Thyroid gland (tissue), 4 donors: ENCODE measurements at regions not wholly inside any gene's neighbourhood (a gene's known extent, or its start where the extent isn't known, plus 50 kb on each side); places are given as distances from the start of the nearest gene placed in this dataset.

Experiments
- DNase-seq, 2 donors: peaks; one replicate each; pipeline ENCODE4 v3.0.0-alpha.2; 2019
- H3K27ac ChIP-seq, 3 donors: fragments of 200-600 bp; sonication (generic); 1 replicate in 2 of 3; 2 replicates in 1 of 3; pipeline ENCODE4 v1.5.1; 2016 to 2019; ENCODE audit warnings: mild to moderate bottlenecking in 1 of 3, moderate library complexity in 1 of 3
- H3K27me3 ChIP-seq: fragments of 200-600 bp; sonication (generic); one replicate; pipeline ENCODE4 v1.5.1; 2019
- H3K36me3 ChIP-seq, 2 donors: fragments of 200-600 bp; sonication (generic); one replicate each; pipeline ENCODE4 v1.5.1; 2016 to 2019
- H3K4me1 ChIP-seq, 2 donors: fragments of 200-600 bp; sonication (generic); one replicate each; pipeline ENCODE4 v1.5.1; 2017 to 2019
- H3K4me3 ChIP-seq, 3 donors: fragments of 200-600 bp; sonication (generic); replicated peaks in 1 of 3; 1 replicate in 2 of 3; 2 replicates in 1 of 3; pipeline ENCODE4 v1.5.1; 2016; ENCODE audit warnings: mild to moderate bottlenecking in 1 of 3
- H3K9me3 ChIP-seq: fragments of 200-600 bp; sonication (generic); one replicate; pipeline ENCODE4 v1.5.1; 2017
- POLR2A ChIP-seq, 2 donors: fragments of 450-650 bp; IDR thresholded peaks; one replicate each; pipeline ENCODE4 v1.6.1; 2017; ENCODE audit warnings: antibody characterized with exemption in 2 of 2, mild to moderate bottlenecking in 2 of 2, moderate library complexity in 1 of 2
- WGBS, 2 donors: methylation state at CpG; one replicate each; pipeline ENCODE4 v1.1.5; 2017; 5-methylcytosine and 5-hydroxymethylcytosine counted together
- intact Hi-C: fragments of 100-400 bp; cut with DNase I; formaldehyde crosslinking; loops from one replicate; pipeline ENCODE4 v1.15.1; 2023
- TF ChIP-seq, protein P1 (sequence below), 6 experiments: fragments of 200-600 bp in 3 of 6; fragments of 450-650 bp in 3 of 6; sonication (generic) in 3 of 6; IDR thresholded peaks; one replicate each; pipeline ENCODE4 v1.5.1; 2016 to 2019; ENCODE audit warnings: antibody characterized with exemption in 6 of 6, mild to moderate bottlenecking in 2 of 6, inconsistent platforms in 1 of 6, moderate library complexity in 1 of 6

DNA sequence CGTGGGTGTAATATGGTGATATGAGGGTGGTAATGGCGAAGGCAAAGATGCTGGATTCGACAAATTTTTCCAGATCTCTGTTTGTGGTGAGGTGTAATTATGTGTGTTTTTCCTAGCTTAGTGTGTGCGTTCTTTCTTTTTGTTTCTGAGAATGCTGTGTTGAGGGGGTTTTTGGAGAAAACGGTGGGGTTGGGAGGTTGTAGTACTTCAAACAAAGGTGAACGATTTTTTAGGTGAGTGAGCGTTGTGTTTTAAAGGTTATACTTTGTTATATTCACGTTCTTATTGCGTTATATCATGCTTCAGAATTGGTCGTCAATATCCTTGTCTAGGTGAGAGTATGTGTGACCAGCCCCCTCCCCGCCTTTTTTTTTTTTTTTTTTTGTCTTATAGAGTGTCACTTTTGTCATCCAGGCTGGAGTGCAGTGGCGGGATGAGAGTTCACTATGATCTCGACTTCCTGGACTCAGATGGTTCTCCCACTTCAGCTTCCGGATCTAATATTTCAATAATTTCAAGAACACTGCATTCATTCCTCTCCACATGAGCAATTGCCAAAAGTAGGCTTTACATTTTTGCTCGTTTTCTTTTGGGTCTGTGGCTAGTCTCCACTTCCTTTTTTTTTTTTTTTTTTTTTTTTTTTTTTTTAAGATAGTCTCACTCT lies 82.2 kb upstream of the RNU2-1 start:
- no peak for TF ChIP-seq POLR2A (IDR thresholded peaks at IDR 0.05)
- TF ChIP-seq, protein P1, sequence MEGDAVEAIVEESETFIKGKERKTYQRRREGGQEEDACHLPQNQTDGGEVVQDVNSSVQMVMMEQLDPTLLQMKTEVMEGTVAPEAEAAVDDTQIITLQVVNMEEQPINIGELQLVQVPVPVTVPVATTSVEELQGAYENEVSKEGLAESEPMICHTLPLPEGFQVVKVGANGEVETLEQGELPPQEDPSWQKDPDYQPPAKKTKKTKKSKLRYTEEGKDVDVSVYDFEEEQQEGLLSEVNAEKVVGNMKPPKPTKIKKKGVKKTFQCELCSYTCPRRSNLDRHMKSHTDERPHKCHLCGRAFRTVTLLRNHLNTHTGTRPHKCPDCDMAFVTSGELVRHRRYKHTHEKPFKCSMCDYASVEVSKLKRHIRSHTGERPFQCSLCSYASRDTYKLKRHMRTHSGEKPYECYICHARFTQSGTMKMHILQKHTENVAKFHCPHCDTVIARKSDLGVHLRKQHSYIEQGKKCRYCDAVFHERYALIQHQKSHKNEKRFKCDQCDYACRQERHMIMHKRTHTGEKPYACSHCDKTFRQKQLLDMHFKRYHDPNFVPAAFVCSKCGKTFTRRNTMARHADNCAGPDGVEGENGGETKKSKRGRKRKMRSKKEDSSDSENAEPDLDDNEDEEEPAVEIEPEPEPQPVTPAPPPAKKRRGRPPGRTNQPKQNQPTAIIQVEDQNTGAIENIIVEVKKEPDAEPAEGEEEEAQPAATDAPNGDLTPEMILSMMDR (IDR thresholded peaks at IDR 0.05): no peak
- WGBS, 2 donors: 3 to 6% methylated on average over 15 of the region's 15 CpGs
- intact Hi-C loops: loop anchor here (10.0 kb wide), 2 partner anchors 141 to 301 kb away; partner anchors contain the start of gene NBR1
- no peak for DNase-seq
- Histone ChIP-seq H3K4me1 (no peaks in the 10 kb centered on the region), H3K27me3 (no peaks in the 10 kb centered on the region), H3K9me3 (no peaks in the 10 kb centered on the region), H3K4me3 (no peak overlapping the region), H3K27ac (no peak overlapping the region), H3K36me3 (no peaks in the 10 kb centered on the region)

DNA sequence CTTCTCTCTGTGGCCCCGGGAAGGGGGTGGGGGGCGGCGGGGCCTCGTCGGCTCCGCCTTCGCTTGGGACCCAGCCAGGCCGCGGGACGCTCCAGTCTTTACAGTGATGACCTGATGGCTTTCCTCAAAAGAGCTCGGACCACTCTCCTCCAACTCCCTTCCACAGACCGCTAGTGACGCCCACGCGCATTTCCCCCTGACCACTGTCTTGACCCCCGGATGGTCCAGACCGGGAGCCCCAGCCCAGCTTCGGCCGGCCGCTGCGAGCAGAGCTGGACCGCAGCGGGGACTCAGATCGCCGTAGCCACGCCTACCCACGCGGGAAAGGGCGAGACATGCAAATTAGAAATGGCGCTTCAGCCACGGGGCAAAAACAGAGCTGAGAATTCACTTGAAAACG lies 81.6 kb upstream of the RNU2-1 start:
- Histone ChIP-seq H3K27ac (no peak overlapping the region), H3K4me3 (no peak overlapping the region), H3K4me1 (no peaks in the 10 kb centered on the region), H3K9me3 (no peaks in the 10 kb centered on the region), H3K36me3 (no peaks in the 10 kb centered on the region), H3K27me3 (no peaks in the 10 kb centered on the region)
- TF ChIP-seq POLR2A (IDR thresholded peaks at IDR 0.05): no peak
- WGBS, 2 donors: 1% methylated on average over 24 to 29 of the region's 32 CpGs
- DNase-seq: no peak
- intact Hi-C loops: loop anchor here (10.0 kb wide), 2 partner anchors 141 to 301 kb away; partner anchors contain the start of gene NBR1

DNA sequence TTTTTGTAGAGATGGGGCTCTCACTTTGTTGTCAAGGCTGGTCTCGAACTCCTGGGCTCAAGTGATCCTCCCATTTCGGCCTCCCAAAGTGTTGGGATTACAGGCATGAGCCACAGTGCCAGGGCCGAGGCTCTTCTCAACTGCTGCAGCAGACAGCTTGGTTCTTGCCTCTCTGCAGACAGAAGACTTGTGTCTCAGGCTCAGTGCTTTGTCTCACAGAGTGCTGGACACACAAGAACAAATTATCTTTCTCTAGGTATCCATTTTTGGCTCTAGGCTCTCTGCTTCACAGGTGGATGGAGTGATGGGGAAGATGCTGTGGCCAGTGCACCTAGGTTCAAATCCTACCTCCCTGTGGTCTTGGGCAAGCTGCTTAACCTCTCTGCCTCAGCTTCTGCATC lies 80.8 kb upstream of the RNU2-1 start:
- TF ChIP-seq, protein P1 (IDR thresholded peaks at IDR 0.05): no peak
- TF ChIP-seq POLR2A (IDR thresholded peaks at IDR 0.05): no peak
- Histone ChIP-seq H3K9me3 (no peaks in the 10 kb centered on the region), H3K4me3 (no peak overlapping the region), H3K27me3 (no peaks in the 10 kb centered on the region), H3K36me3 (no peaks in the 10 kb centered on the region), H3K4me1 (no peaks in the 10 kb centered on the region), H3K27ac (no peak overlapping the region)
- intact Hi-C loops: loop anchor here (10.0 kb wide), 2 partner anchors 140 to 300 kb away; partner anchors contain the start of gene NBR1
- 74 to 89% methylated on average over 3 of the region's 3 CpGs for WGBS, 2 donors
- DNase-seq: no peak

DNA sequence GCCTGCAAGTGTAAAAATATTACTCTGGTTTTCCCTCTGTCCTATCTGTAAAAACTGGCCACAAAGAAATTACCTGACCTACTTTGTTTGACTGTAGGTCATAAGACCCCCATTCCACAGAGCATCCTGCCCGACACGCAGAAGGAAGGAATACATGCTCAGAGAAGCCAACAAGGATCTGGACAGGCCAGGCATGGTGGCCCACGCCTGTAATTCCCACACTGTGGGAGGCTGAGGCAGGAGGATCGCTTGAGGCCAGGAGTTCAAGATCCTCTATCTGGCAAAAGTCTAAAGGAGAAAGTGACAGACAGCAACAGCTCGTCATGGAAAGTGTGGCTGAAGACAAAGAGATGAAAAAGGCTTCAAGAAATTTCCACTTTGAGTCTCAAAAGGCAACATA lies 78.2 kb upstream of the RNU2-1 start:
- TF ChIP-seq, protein P1 (IDR thresholded peaks at IDR 0.05): no peak
- TF ChIP-seq POLR2A (IDR thresholded peaks at IDR 0.05): no peak
- Histone ChIP-seq H3K9me3 (no peaks in the 10 kb centered on the region), H3K4me1 (no peaks in the 10 kb centered on the region), H3K27ac (no peak overlapping the region), H3K27me3 (no peaks in the 10 kb centered on the region), H3K4me3 (no peak overlapping the region), H3K36me3 (no peaks in the 10 kb centered on the region)
- WGBS, 2 donors: 94 to 95% methylated on average over 5 of the region's 5 CpGs
- intact Hi-C loops: loop anchor here (10.0 kb wide), 2 partner anchors 137 to 297 kb away; partner anchors contain the start of gene NBR1
- no peak for DNase-seq

DNA sequence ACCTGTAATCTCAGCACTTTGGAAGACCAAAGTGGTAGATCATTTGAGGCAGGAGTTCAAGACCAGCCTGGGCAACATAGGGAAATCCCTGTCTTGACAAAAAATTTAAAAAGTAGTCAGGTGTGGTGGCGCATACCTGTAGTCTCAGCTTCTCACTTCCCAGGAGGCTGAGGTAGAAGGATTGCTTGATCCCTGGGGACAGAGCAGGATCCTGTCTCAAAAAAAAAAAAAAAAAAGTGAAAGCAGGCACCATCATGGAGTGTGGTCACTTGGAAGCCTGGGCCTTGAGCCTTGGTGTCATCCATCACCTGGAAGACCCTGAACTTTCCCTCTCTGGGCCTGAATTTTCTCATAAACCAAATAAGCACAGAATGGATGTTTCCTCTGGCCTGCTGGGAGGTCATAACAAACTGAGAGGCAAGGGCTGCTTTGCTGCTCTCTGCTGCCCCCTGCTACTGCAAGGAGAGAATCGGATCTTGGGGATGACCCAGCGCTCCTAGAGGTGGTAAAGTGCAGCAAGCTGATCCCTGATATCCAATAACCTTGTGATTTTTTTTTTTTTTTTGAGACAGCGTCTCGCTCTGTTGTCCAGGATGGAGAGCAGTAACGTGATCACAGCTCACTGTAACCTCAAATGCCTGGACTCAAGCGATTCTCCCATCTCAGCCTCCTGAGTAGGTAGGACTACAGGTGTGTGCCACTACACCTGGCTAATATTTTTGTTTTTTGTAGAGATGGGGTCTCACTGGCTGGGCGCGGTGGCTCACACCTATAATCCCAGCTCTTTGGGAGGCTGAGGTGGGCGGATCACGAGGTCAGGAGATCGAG lies 75.9 kb upstream of the RNU2-1 start:
- no peak for DNase-seq
- TF ChIP-seq POLR2A (IDR thresholded peaks at IDR 0.05): no peak
- TF ChIP-seq, protein P1 (IDR thresholded peaks at IDR 0.05): no peak
- Histone ChIP-seq H3K4me3 (no peak overlapping the region), H3K27ac (no peak overlapping the region), H3K27me3 (no peaks in the 10 kb centered on the region), H3K4me1 (no peaks in the 10 kb centered on the region), H3K36me3 (no peaks in the 10 kb centered on the region), H3K9me3 (no peaks in the 10 kb centered on the region)
- 38% methylated on average over 12 of the region's 12 CpGs for WGBS, 2 donors
- intact Hi-C loops: loop anchor here (10.0 kb wide), 2 partner anchors 135 to 295 kb away; partner anchors contain the start of gene NBR1
